NCI-H2081 treated with DMSO at 0.1 percent for 48 hours (cell line): ENCODE measurements at regions not wholly inside any gene's neighbourhood (a gene's known extent, or its start where the extent isn't known, plus 50 kb on each side); places are given as distances from the start of the nearest gene placed in this dataset.

Source experiments
- DNase-seq: peaks from one replicate; lab custom pipeline; 2025; lab: John Stamatoyannopoulos, UW

DNA sequence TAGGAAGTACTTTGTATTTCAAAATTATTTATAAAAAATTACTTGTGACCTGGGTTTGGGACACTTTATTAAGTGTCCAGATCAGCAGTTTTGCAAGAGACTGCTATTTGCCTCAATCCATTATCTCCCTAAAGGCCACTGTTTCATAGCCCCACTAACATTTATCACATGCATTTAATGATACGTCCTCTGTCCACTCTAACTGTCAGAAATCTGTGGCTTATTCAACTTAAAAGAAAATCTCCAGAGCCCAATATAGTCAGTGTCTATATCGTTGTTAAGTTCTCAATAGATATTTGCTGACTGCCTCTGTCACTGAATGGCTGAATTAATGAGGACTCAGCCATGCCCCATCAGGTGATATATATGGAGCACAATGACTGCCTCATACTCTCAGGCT, 553.9 kb upstream of the POM121L12 start:
- DNase-seq, result no peak

DNA sequence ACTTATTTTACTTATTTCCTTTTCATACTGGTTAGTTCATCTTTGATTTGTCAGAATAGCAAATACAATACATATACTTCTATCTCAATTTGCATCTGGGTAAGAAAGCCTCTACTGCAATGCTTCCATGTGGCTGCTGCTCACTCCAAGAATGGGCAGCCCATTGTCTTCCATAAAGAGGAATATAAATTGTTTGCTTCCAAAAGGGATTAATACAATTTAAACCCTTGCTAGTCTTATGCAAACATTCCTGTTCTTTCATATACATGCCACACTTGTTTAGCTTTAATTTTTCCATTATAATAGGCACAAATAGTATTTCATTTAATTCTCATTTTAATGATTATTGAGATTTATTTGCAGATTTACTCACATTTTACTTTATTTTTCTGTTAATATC, 555.4 kb upstream of the POM121L12 start:
- no peak for DNase-seq

DNA sequence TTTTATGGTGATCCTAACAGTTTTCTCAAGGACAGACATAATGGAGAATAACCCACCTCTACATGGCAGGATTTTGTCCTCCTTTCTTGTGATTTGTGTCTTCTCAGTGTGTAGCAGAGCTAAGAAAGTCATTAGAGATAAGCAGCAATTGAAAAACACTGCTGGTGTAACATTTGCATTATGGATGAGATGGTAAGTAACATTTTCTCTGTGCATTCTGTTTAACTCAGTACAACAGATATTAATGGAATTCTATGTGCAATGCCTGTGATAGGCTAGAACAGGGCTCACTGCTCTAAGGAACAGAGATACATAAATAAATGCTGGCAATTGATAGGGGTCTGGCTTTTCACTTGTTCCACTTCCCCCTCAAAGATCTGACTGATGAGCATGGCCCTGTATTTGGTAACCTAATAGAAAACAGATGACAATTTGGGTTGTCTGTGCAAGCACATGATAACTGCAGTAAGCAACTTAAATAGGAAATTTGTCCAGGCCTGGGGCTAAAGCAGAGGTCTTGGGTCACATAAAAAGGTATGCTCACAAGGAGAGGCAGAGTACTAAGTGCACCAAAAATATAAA, 560.3 kb upstream of the POM121L12 start:
- no peak for DNase-seq

DNA sequence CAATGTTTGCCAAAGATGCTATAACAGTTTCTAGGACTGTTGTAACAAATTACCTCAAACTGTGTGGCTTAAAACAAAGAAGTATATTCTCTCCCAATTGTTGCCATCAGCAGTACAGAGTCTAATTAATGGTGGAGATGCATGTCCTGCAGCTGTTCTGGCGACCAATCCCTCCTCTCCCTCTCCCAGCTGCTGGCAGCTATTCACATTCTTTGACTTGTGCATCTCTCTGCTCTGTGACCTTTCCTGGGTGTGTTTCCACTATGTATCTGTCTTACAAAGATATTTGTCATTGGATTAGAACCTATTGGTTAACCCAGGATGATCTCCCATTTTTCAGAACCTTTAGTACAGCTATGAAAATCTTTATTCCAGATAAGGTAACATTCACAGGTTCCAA, 561.7 kb upstream of the POM121L12 start:
- no peak for DNase-seq

DNA sequence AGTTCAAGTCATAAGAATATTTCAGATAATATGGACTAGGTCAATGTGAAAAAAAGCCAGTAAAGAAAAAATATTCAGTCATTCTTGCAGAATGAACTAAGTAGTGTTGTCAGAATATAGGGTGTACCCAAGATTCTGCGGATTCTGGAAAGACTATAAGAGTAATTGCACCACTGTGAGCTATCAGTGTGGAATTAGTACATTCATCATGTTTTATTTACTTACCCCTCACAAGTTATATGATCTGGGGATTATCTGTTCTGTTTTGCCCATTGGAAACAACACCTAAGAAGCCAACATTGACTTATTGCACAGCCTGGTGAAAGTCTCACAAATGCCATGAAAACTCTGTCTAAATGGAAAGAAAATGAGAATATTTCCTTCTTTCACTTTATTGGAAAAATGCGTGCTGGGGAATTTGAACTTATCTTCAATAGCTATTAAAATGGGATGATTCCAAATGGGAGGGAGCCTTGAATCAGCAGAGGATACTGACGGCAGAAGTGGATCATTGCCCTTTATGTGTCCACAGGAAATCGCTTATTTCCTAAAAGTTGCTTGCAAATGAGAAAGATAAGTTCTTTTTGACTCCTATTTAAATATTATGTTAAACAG, 563.3 kb upstream of the POM121L12 start:
- no peak for DNase-seq

DNA sequence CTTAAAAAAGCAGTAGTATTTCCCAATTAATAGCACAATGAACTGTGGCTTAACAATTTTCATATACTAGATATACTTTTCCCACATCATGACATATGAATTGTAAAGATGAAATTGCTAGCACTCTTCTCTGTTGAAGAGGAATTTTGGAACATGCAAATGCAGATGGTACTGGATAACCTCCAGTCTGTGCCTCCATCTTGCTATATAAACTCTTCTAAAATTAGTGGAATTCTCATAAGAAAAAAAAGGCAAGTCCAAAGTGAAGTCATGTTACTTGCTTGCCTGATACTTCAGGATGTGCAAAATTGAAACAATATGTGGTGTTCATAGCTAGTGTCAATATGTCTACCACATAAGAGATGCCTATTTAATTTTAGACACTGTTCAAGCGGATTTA, 570.2 kb upstream of the POM121L12 start:
- no peak for DNase-seq

DNA sequence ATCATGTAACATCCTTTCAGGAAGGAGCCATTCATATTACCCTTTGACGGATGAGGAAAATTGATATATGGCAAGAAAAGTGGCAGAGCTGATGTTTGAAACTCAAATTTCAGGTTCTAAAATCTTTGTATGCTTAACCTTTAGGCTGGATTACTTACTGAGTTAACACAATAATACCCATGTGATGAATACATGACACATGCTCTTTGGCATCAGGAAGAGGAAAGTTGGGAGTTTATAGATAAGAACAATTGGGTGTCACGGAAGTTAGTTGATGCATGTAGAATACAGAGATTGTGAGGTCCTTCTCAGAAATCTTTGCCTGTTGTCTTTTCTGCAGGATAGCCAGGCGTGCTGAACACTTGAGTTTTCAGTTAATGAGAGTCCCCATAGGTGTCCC, 572.1 kb upstream of the POM121L12 start:
- DNase-seq, result no peak

DNA sequence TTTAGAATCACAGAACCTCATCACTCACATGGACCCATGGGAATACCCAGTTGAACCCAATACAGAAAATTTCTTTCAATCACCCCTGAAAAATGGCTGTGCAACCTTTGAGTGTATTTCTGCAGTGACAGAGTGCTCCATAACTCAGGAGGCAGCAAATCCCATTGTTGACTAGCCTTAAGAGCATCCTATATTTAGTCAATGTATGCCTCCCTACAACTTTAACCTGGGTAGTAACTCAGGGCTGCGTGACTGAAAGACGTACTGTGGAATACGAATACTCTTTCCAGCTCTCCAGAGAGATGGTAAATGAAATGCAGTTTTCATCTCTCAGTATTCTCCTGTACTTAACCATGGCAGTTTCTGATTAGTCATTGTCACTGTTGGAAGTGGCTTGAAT, 573.0 kb upstream of the POM121L12 start:
- no peak for DNase-seq

DNA sequence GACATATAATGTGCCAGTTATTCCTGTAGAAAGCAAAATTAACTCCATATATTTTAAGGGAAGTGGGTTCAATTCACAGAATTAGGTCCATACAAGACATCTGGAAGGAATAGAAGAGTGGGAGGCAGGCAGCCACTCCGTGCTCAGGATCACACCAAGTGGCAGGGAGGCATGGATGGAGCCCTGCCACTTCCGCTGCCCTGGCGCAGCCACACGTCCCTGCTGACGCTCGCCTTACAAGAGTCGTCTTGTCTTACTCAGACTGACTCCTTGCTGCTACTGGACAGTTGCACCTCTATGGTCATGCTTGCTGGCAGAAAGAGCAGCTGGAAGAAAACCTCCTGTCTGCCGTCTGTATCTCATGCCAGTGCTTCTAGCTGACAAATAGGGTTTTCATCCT, 579.9 kb upstream of the POM121L12 start:
- no peak for DNase-seq

DNA sequence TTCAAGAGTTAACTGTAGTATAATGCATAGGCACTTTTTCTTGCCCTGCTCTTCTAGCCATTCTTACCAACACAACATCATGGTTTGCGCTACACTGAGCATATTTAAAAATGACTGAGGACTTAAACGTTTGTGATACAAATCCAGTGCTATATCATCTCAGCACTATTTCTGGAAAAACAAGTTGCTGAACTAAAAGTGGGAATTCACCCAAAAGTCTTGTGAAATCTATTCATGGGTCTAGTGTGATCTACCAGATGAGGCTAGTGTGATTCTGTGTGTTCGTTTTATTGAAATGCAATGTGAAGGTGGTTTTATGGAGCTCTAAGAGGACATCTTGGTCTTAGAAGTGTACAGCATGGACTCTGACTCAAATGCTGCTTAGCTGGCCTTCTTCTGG, 584.6 kb upstream of the POM121L12 start:
- no peak for DNase-seq

DNA sequence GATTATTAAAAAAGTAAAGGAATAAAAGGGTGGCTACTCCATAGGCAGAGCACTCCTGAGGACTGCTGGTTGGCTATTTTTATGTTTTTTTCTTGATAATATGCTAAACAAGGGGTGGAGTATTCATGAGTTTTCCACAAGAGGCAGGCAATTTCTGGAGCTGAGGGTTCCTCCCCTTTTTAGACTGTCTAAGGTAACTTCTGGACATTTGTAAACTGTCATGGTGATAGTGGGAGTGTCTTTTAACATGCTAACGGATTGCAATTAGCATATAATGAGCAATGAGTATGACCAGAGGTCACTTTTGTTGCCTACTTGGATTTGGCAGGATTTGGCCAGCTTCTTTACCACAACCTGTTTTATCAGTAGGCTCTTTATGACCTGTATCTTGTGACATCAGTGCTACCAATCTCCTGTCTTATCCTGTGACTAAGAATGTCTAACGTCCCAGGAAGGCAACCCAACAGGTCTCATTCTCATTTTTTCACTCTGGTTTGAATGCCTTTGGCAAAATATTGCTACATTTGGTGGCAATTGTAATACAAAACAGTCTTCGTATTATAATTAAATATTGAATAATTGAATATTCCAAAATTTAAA, 587.8 kb upstream of the POM121L12 start:
- no peak for DNase-seq

DNA sequence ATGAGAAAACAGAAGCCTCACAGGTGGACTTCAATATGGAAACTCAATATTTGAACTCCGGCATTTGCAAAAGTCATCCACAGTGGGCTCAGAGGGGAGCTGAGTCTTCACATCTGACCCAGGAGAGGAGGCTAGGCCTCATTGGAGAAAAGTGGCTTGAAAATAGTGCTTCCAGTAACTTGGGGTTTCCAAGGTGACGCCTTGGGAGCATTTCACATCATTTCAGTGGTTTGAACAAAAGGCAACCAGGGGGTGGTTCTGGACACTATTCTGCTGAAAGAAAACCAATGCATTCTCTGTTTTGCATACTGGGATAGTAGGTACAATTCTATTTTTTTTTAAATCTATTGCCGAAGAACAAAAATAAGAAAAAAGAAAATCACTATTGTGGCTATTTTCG, 599.2 kb upstream of the POM121L12 start:
- no peak for DNase-seq

DNA sequence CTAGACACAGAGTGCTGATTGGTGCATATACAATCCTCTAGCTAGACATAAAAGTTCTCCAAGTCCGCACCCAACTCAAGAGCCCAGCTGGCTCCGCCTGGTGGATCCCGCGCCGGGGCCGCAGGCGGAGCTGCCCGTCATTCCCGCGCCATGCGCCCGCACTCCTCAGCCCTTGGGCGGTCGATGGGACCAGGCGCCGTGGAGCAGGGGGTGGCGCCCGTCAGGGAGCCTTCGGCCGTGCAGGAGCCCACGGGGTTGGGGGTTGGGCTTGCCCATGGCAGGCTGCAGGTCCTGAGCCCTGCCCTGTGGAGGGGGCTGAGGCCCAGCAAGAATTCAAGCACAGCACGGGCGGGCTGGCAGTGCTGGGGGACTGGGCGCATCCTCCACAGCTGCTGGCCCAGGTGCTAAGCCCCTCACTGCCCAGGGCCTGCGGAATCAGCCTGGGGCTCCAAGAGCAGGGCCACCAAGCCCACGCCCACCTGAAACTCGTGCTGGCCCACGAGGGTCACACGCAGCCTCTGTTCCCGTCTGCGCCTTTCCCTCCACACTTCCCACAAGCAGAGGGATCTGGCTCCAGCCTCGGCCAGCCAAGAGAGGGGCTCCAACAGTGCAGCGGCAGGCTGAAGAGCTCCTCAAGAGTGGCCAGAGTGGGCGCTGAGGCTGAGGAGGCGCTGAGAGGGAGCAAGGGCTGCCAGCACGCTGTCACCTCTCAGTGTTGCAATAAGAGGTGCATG, 604.2 kb upstream of the POM121L12 start:
- no peak for DNase-seq

DNA sequence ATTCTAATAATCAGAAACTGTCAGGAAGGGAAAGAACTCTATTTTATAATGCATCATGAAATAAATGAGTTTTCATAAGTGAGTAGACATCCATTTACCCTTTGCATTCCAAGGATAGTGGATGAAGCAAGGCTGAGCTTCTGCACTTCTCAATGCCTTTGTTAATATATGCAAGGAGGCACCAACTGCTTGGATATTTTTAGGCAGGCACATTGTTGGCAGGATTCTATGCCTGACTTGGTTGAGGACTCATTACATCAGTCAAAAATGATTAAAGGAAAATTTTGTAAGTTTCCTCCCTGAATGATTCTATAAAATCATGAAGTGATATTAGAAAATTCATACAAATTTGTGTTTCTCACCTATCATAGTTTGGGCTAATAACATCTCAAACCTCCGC, 612.2 kb upstream of the POM121L12 start:
- no peak for DNase-seq

DNA sequence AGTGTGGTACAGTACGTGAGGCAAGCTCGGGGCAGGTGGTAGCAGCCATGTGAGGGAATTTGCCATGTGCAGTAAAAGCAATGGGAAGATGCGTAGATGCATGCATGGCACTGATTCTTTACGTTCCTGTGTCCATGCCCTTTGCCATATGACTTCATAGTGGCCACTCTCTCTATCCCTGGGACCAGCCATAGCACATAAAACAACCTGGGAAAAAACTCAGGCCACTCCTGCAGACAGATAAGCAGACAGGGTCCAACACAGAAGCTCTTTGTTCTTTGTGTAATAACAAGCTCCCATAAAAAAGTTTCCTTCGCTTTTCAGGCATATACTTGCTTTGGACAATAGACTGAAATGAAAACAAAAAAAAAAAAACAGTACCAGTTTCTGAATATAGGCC, 622.4 kb upstream of the POM121L12 start:
- DNase-seq, result no peak

DNA sequence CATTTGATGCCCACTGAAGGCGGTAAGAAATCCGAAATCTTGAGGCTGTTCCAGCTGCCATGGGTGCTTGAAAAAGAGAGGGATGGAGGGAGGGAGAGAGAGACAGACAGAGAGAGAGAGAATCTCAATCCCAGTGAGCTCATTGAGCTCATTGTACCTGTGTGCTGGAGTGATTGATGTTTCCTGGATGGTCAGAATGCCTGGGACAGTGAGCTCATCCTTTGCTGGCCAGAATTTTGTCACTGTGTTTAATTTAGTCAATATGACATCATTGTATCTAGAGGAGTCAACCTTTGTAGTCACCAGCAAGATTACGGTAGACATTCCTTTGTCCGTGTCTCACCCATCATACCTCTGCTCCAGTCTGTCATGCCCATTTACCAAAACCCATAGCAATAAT, 625.4 kb upstream of the POM121L12 start:
- no peak for DNase-seq

DNA sequence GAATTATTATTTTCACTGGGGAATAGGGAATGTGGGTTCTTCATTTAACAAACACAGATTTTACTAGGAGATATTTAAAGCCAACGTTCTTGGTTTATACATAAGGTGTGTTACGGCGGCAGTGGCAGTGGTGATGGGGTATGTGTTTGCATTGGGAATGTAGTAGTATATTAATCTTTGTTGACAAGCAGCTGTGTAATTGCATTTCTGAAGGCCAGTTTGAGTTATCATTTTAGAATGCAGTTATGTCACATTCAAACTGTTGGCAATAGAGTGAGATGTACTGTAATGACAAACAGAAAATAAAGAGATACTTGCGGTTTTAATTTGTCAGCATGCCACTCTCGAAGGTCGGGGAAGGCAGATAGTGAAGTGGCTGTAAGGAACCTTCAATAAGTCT, 628.6 kb upstream of the POM121L12 start:
- DNase-seq, result no peak

DNA sequence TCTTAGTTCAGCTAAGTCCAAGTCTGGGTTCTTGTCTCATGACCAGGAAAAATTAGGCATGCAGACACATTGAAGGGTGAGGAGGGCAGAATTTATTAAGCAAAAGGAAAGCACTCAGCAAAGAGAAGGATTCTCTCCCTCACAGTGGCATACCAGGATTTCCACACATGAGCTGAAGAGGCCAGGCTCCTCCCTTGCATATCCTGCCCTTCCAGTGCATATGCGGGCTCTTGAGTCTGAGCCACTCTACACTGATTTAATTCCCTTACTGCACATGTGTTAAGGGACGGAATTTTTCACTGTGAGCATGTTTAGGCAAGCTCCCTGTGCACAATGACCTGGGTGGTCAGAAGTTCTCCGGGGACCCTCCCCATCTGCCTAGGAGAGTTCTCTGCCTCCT, 652.7 kb upstream of the POM121L12 start:
- DNase-seq, result no peak

DNA sequence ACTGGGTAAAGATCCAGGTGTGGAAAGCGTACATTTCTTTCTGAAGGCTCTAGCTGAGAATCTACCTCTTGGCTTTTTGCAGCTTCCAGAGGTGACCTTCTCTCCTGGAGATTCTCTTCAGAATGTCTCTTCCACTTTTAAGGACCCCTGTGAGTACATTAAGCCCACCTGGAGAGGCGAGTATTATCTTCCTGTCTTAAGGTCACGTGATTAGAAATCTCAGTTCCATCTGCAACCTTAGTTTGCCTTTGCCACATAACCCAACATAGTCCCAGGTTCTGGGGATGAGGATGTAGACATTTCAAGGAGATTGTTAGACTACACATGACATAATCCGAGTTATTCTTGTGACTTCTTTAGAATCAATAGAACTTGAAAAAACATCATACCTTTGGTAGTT, 665.5 kb upstream of the POM121L12 start:
- no peak for DNase-seq

DNA sequence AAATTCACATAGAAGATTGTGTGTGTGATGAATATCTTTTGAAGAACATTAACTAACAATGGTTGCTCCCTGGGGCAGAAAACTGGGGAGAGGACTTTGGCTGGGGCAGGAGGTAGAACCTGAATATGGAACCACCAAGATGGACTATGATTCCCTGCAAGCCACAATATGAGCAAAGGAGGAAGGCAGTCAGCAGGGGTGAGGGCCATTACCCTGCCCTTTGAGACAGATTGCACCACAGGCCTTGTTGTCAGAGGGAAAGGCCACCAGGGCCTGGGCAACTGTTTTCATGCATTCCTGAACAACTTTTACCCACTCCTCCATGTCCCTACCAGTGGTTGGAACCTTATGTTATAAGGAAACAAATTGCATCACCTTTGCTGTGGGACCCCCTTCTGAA, 670.1 kb upstream of the POM121L12 start:
- DNase-seq, result no peak

DNA sequence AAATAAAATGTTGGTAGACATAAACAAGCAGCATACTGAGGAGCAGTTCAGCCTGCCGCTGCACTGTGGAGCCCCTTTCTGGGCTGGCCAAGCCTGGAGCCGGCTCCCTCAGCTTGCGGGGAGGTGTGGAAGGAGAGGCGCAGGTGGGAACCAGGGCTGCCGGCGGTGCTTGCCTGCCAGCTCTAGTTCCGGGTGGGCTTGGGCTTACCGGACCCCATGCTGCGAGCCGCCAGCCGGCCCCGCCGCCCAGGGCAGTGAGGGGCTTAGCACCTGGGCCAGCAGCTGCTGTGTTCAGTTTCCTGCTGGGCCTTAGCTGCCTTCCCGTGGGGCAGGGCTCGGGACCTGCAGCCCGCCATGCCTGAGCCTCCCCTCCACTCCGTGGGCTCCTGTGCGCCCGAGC, 672.9 kb upstream of the POM121L12 start:
- no peak for DNase-seq

DNA sequence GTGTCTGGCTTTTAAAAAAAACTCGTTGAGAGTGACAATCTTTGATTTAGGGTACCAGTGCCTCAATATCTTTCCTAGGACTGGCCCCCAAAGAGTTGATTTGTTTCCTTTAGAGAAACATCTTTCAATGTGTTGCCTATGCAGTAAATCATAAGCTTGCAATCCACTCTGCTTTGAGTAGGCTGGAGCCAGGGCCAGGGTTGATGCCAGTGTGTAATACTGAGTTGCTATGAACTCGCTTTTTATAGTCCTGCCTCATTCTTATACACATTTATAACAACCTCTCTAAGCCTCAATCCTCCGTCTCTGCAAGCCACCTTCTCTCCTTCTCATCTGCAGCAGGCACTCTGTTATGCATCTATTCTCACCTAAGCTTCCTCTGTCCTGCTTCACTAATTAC, 674.9 kb upstream of the POM121L12 start:
- DNase-seq, result no peak

DNA sequence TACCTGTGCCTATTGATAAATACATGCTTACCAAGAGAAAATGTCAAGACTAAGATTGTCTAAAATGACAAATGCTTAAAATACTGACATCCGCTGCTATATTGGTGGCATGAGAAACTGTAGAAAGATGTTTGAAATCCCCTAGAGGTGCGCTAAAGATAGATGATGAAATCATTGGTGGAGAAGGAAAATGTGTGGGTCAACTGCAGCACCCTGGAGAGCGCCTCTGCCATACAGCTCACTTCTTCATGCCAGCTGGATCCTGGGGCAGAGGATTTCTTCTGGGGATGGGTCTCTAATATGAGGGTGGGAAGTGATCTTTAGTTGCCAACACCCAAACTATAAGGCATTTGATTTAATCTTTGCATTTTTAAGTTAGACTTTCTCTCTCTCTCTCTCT, 680.4 kb upstream of the POM121L12 start:
- DNase-seq, result no peak
